ENCODE measurements at regions not wholly inside any gene's neighbourhood (a gene's known extent, or its start where the extent isn't known, plus 50 kb on each side); places are given as distances from the start of the nearest gene placed in this dataset.

DNA sequence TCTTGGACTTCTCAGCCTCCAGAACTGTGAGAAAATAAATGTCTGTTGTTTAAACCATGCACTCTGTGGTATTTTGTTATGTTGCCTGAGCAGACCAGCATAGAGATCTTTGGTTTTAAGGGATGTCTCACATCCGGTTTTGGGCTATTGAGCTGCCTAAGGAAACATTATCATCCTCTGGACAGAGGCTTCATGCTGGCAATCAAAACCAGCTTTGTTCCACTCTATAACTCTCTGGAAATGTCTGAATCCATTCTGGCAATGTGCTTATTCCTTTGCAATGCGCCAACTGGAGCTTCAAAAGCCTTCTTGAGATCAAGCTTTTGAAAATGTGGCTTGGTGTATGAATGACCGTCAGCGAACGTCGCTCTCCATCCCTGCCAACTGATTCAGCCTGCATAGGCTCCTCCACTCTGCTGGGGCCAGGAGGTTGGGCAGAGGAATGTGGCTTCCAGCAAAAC is 183.6 kb upstream of the MGAT5 start:
- no peak for TF ChIP-seq JUND (IDR thresholded peaks at IDR 0.05)
- DNase-seq (ENCODE audit: low read depth, low spot score): no peak

DNA sequence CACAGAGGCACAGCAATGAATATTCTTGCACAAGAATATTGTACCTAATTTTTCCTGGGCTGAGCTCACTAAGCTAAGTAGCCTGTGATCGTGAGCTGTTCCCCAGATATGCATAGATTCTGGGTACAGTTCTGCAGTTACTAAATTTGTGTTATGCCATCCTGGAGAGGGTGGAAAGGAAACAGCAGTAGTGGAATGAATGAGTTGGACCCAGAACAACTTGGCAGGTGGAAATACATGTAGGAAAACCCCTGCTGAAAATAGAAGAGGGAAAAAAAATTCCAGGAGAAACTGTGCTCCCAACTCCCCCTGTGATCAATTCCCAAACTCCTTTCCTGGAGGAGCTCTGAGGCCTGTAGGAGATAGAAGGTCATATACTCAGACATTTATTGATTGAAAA is 181.5 kb upstream of the MGAT5 start:
- Histone ChIP-seq H2AFZ (ENCODE audit: low read depth, low read length, poor library complexity, severe bottlenecking) (no peak overlapping the region), H3K36me3 (ENCODE audit: control insufficient read depth in 1 of 2, insufficient read depth in 2 of 2, low read length in 2 of 2) (no peaks in the 10 kb centered on the region), H4K20me1 (ENCODE audit: insufficient read depth) (no peaks in the 10 kb centered on the region), H3K4me2 (ENCODE audit: low read length) (no peak overlapping the region), H3K4me3 (replicated peaks in 1 of 2; ENCODE audit: low read depth in 1 of 2, low read length in 2 of 2) (no peak overlapping the region), H3K79me2 (ENCODE audit: insufficient read depth, low read length) (no peaks in the 10 kb centered on the region), H3K4me1 (ENCODE audit: control insufficient read depth in 1 of 2, insufficient read depth in 2 of 2, low read length in 2 of 2) (no peaks in the 10 kb centered on the region), H3K9ac (ENCODE audit: low read length) (no peak overlapping the region), H3K27ac (ENCODE audit: low read depth, low read length) (no peak overlapping the region), H3K9me3 (ENCODE audit: control insufficient read depth in 1 of 2, insufficient read depth in 1 of 2, low read depth in 1 of 2, low read length in 2 of 2) (no peaks in the 10 kb centered on the region), H3K9me2 (ENCODE audit: insufficient read depth) (no peaks in the 10 kb centered on the region), H3K27me3 (ENCODE audit: insufficient read depth, low read length) (peaks cover 9% of the 10 kb centered on the region; the same call in 1 of the 2 replicates)
- no peak for ATAC-seq
- BruUV-seq (replicated peaks): no TSS peak
- no peak for TF ChIP-seq YY1 (IDR thresholded peaks at IDR 0.05; ENCODE audit: extremely low read depth, insufficient replicate concordance, low read depth, low read length)
- TF ChIP-seq CEBPB (IDR thresholded peaks at IDR 0.05; ENCODE audit: low read depth): no peak
- intact Hi-C loops (cut with micrococcal nuclease): no loop called here
- RAD21 ChIA-PET (ENCODE audit: low non-redundant PET in 1 of 2, low total read pairs in 2 of 2, uncharacterized antibody in 2 of 2, unreplicated experiment in 2 of 2): no interaction called here
- CTCF ChIA-PET: interaction anchor here (0.6 to 0.7 kb wide), 2 partner anchors 19 to 39 kb away, joined by 3 read pairs; no protein-coding TSS in a partner anchor
- no peak for DNase-seq (ENCODE audit: low read depth, low spot score)
- POLR2A ChIA-PET: no interaction called here

More for the DNA sequence above, 183.6 kb upstream of the MGAT5 start:
- Histone ChIP-seq H2AFZ (ENCODE audit: low read depth, low read length, poor library complexity, severe bottlenecking) (no peak overlapping the region), H3K27ac (ENCODE audit: low read depth, low read length) (no peak overlapping the region), H3K9me2 (ENCODE audit: insufficient read depth) (no peaks in the 10 kb centered on the region), H4K20me1 (ENCODE audit: insufficient read depth) (no peaks in the 10 kb centered on the region), H3K4me2 (ENCODE audit: low read length) (no peak overlapping the region), H3K9ac (ENCODE audit: low read length) (no peak overlapping the region), H3K4me1 (ENCODE audit: control insufficient read depth in 1 of 2, insufficient read depth in 2 of 2, low read length in 2 of 2) (no peaks in the 10 kb centered on the region), H3K4me3 (replicated peaks in 1 of 2; ENCODE audit: low read depth in 1 of 2, low read length in 2 of 2) (no peak overlapping the region), H3K9me3 (ENCODE audit: control insufficient read depth in 1 of 2, insufficient read depth in 1 of 2, low read depth in 1 of 2, low read length in 2 of 2) (no peaks in the 10 kb centered on the region), H3K27me3 (ENCODE audit: insufficient read depth, low read length) (peaks cover 9% of the 10 kb centered on the region; the same call in 1 of the 2 replicates), H3K36me3 (ENCODE audit: control insufficient read depth in 1 of 2, insufficient read depth in 2 of 2, low read length in 2 of 2) (no peaks in the 10 kb centered on the region), H3K79me2 (ENCODE audit: insufficient read depth, low read length) (no peaks in the 10 kb centered on the region)
- BruUV-seq (replicated peaks): no TSS peak
- ATAC-seq: no peak
- ChIA-PET POLR2A (no interaction called here), CTCF (no interaction called here), RAD21 (ENCODE audit: low non-redundant PET in 1 of 2, low total read pairs in 2 of 2, uncharacterized antibody in 2 of 2, unreplicated experiment in 2 of 2) (no interaction called here)
- intact Hi-C loops (cut with micrococcal nuclease): no loop called here

DNA sequence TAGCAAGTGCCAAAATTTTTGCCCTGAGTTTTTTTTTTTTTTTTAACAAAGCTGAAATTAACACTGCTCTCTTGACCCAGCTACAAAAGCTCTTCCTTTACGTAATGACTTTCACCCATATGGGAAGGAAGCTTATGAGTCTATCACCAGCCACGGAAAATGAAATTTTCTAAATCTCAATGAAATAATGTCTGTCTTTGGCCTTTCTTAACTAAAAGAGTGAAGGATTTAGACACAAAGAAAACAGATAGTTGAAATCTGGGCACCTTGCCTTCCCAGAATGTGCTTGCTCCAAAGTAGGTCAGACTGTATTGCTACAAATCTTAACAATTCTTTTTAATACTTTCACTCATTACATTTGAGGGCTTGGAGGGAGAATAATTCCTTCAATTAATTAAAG is 180.8 kb upstream of the MGAT5 start:
- Histone ChIP-seq H4K20me1 (ENCODE audit: insufficient read depth) (no peaks in the 10 kb centered on the region), H3K9me3 (ENCODE audit: control insufficient read depth in 1 of 2, insufficient read depth in 1 of 2, low read depth in 1 of 2, low read length in 2 of 2) (no peaks in the 10 kb centered on the region), H2AFZ (ENCODE audit: low read depth, low read length, poor library complexity, severe bottlenecking) (no peak overlapping the region), H3K27ac (ENCODE audit: low read depth, low read length) (no peak overlapping the region), H3K9me2 (ENCODE audit: insufficient read depth) (no peaks in the 10 kb centered on the region), H3K4me1 (ENCODE audit: control insufficient read depth in 1 of 2, insufficient read depth in 2 of 2, low read length in 2 of 2) (no peaks in the 10 kb centered on the region), H3K27me3 (ENCODE audit: insufficient read depth, low read length) (peaks cover 9% of the 10 kb centered on the region; the same call in 1 of the 2 replicates), H3K9ac (ENCODE audit: low read length) (no peak overlapping the region), H3K36me3 (ENCODE audit: control insufficient read depth in 1 of 2, insufficient read depth in 2 of 2, low read length in 2 of 2) (no peaks in the 10 kb centered on the region), H3K79me2 (ENCODE audit: insufficient read depth, low read length) (no peaks in the 10 kb centered on the region), H3K4me2 (ENCODE audit: low read length) (no peak overlapping the region), H3K4me3 (replicated peaks in 1 of 2; ENCODE audit: low read depth in 1 of 2, low read length in 2 of 2) (no peak overlapping the region)
- ATAC-seq: no peak
- CTCF ChIA-PET: interaction anchor here (0.7 kb wide), 1 partner anchor 40 kb away, joined by 3 read pairs; no protein-coding TSS in a partner anchor
- no peak for DNase-seq (ENCODE audit: low read depth, low spot score)
- POLR2A ChIA-PET: no interaction called here
- BruUV-seq (replicated peaks): no TSS peak
- intact Hi-C loops (cut with micrococcal nuclease): no loop called here
- RAD21 ChIA-PET (ENCODE audit: low non-redundant PET in 1 of 2, low total read pairs in 2 of 2, uncharacterized antibody in 2 of 2, unreplicated experiment in 2 of 2): no interaction called here
- TF ChIP-seq, protein P1, sequence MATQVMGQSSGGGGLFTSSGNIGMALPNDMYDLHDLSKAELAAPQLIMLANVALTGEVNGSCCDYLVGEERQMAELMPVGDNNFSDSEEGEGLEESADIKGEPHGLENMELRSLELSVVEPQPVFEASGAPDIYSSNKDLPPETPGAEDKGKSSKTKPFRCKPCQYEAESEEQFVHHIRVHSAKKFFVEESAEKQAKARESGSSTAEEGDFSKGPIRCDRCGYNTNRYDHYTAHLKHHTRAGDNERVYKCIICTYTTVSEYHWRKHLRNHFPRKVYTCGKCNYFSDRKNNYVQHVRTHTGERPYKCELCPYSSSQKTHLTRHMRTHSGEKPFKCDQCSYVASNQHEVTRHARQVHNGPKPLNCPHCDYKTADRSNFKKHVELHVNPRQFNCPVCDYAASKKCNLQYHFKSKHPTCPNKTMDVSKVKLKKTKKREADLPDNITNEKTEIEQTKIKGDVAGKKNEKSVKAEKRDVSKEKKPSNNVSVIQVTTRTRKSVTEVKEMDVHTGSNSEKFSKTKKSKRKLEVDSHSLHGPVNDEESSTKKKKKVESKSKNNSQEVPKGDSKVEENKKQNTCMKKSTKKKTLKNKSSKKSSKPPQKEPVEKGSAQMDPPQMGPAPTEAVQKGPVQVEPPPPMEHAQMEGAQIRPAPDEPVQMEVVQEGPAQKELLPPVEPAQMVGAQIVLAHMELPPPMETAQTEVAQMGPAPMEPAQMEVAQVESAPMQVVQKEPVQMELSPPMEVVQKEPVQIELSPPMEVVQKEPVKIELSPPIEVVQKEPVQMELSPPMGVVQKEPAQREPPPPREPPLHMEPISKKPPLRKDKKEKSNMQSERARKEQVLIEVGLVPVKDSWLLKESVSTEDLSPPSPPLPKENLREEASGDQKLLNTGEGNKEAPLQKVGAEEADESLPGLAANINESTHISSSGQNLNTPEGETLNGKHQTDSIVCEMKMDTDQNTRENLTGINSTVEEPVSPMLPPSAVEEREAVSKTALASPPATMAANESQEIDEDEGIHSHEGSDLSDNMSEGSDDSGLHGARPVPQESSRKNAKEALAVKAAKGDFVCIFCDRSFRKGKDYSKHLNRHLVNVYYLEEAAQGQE (IDR thresholded peaks at IDR 0.05; ENCODE audit: low read depth): no peak
- TF ChIP-seq EZH2phosphoT487 (IDR thresholded peaks at IDR 0.05; ENCODE audit: borderline replicate concordance): no peak
- TF ChIP-seq JUND (IDR thresholded peaks at IDR 0.05): no peak
- no peak for TF ChIP-seq CBX3 (IDR thresholded peaks at IDR 0.05; ENCODE audit: low read depth)
- TF ChIP-seq ZNF274 (IDR thresholded peaks at IDR 0.05; ENCODE audit: low read depth, low read length): no peak
- TF ChIP-seq, protein P2, sequence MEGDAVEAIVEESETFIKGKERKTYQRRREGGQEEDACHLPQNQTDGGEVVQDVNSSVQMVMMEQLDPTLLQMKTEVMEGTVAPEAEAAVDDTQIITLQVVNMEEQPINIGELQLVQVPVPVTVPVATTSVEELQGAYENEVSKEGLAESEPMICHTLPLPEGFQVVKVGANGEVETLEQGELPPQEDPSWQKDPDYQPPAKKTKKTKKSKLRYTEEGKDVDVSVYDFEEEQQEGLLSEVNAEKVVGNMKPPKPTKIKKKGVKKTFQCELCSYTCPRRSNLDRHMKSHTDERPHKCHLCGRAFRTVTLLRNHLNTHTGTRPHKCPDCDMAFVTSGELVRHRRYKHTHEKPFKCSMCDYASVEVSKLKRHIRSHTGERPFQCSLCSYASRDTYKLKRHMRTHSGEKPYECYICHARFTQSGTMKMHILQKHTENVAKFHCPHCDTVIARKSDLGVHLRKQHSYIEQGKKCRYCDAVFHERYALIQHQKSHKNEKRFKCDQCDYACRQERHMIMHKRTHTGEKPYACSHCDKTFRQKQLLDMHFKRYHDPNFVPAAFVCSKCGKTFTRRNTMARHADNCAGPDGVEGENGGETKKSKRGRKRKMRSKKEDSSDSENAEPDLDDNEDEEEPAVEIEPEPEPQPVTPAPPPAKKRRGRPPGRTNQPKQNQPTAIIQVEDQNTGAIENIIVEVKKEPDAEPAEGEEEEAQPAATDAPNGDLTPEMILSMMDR (IDR thresholded peaks at IDR 0.05 in 2 of 3, conservative IDR thresholded peaks at IDR 0.05 in 1 of 3; ENCODE audit: borderline replicate concordance in 1 of 3, insufficient read depth in 1 of 3, low read depth in 2 of 3, low read length in 2 of 3): no peak
